HG02852 (cell line): ENCODE measurements at regions not wholly inside any gene's neighbourhood (a gene's known extent, or its start where the extent isn't known, plus 50 kb on each side); places are given as distances from the start of the nearest gene placed in this dataset.
"Not testable (repeated sequence)": the region's sequence is repeated elsewhere in the genome, so short reads cannot be mapped to it uniquely, and the experiment has no call there.

ENCODE experiments used
- ATAC-seq: cut with Tn5 transposase; IDR thresholded peaks from one replicate; pipeline ENCODE4 v1.9.1; 2021; ENCODE audit warnings: mild to moderate bottlenecking, moderate library complexity; ENCODE audit not compliant: unreplicated experiment

GRCh38 chr3:164470471-164470870, 607.8 kb downstream of the SI start:
- no peak for ATAC-seq

GRCh38 chr3:164468055-164468454, 610.2 kb downstream of the SI start:
- ATAC-seq, result no peak

- ATAC-seq, result no peak
These were observed 611.3 kb downstream of the SI start for GRCh38 chr3:164467007-164467406.

GRCh38 chr3:164465172-164465571, 613.1 kb downstream of the SI start:
- no peak for ATAC-seq

- peak; percentile 71 for ATAC-seq
These were observed 617.4 kb downstream of the SI start for GRCh38 chr3:164460851-164461250.

- no peak for ATAC-seq
These were observed 618.7 kb downstream of the SI start for GRCh38 chr3:164459521-164460151.

- no peak for ATAC-seq
These were observed 619.3 kb downstream of the SI start for GRCh38 chr3:164458986-164459385.

GRCh38 chr3:164453714-164454113, 624.6 kb downstream of the SI start:
- no peak for ATAC-seq

- no peak for ATAC-seq
These were observed 625.6 kb downstream of the SI start for GRCh38 chr3:164452707-164453106.

- no peak for ATAC-seq
These were observed 627.0 kb downstream of the SI start for GRCh38 chr3:164451072-164451910.

GRCh38 chr3:164450276-164450905, 627.9 kb downstream of the SI start:
- no peak for ATAC-seq

- no peak for ATAC-seq
These were observed 659.1 kb downstream of the SI start for GRCh38 chr3:164419220-164419619.

GRCh38 chr3:164418414-164418813, 659.9 kb downstream of the SI start:
- ATAC-seq, result no peak

GRCh38 chr3:164417955-164418354, 660.3 kb downstream of the SI start:
- no peak for ATAC-seq

- no peak for ATAC-seq
These were observed 661.6 kb downstream of the SI start for GRCh38 chr3:164416491-164417222.

GRCh38 chr3:164408326-164408725, 670.0 kb downstream of the SI start:
- no peak for ATAC-seq

GRCh38 chr3:164407111-164407510, 671.2 kb downstream of the SI start:
- no peak for ATAC-seq

- ATAC-seq, result no peak
These were observed 672.0 kb downstream of the SI start for GRCh38 chr3:164406281-164406680.

GRCh38 chr3:164401923-164402322, 676.4 kb downstream of the SI start:
- ATAC-seq, result no peak

- not testable (repeated sequence) for ATAC-seq
These were observed 676.9 kb downstream of the SI start for GRCh38 chr3:164401440-164401839.

GRCh38 chr3:164397462-164397861, 680.8 kb downstream of the SI start:
- no peak for ATAC-seq
